ENCODE measurements at regions not wholly inside any gene's neighbourhood (a gene's known extent, or its start where the extent isn't known, plus 50 kb on each side); places are given as distances from the start of the nearest gene placed in this dataset.

DNA sequence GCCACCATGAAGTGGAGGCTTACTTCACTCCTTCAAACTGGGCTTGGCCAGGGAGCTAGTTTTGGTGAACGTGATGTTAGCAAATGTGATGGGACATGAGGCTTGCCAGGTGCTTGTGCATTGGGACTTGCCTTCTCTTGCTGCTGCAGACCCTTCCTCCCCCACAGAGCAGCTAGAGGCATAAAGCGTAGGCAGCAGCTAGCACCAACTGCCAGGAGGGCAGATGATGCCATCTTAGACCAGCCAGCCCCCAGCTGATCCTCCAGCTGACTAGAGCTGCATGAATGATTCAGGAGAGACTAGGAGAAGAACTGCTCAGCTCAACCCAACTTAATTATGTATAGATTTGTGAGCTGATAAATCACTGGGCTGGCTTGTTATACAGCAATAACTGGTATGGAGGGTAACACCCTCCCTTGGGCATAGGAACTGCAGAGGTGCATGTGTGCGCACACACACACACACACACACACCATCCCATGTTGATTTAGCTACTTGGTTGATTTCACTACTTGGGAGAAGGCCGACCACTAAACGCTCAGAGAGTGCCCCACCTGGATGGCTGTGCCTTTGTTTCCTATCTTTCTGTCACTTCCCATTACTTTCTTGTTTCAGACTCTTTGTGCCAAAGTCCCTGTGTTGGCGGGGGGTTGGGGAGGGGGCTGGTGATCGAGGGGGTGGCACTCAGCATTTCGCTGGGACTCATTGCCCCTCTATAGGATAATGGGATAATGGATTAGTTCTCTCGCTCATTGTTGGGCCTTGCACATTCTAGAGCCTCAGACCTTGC lies 202.8 kb downstream of the ADAMTS15 start:
- Histone ChIP-seq H3K4me1 (ENCODE audit: insufficient read depth, low read length) (no peaks in the 10 kb centered on the region), H4K20me1 (ENCODE audit: insufficient read depth, low read length) (no peaks in the 10 kb centered on the region), H3K9ac (ENCODE audit: low read depth, low read length) (no peak overlapping the region), H3K27me3 (ENCODE audit: insufficient read depth, low read length, poor library complexity) (no peaks in the 10 kb centered on the region), H3K4me3 (ENCODE audit: low read depth in 1 of 2, low read length in 2 of 2) (no peak overlapping the region), H3K4me2 (ENCODE audit: insufficient read depth, low read length) (no peak overlapping the region), H3K9me3 (ENCODE audit: insufficient read depth, low read length, severe bottlenecking) (no peaks in the 10 kb centered on the region), H2AFZ (ENCODE audit: low read depth, low read length) (no peak overlapping the region), H3K36me3 (ENCODE audit: insufficient read depth, low read length) (no peaks in the 10 kb centered on the region), H3K27ac (ENCODE audit: low read length) (no peak overlapping the region), H3K79me2 (ENCODE audit: insufficient read depth, low read length) (no peaks in the 10 kb centered on the region)
- DNase-seq (no peak), ATAC-seq (ENCODE audit: insufficient read depth, low read depth) (no peak)
- TF ChIP-seq, protein P1, sequence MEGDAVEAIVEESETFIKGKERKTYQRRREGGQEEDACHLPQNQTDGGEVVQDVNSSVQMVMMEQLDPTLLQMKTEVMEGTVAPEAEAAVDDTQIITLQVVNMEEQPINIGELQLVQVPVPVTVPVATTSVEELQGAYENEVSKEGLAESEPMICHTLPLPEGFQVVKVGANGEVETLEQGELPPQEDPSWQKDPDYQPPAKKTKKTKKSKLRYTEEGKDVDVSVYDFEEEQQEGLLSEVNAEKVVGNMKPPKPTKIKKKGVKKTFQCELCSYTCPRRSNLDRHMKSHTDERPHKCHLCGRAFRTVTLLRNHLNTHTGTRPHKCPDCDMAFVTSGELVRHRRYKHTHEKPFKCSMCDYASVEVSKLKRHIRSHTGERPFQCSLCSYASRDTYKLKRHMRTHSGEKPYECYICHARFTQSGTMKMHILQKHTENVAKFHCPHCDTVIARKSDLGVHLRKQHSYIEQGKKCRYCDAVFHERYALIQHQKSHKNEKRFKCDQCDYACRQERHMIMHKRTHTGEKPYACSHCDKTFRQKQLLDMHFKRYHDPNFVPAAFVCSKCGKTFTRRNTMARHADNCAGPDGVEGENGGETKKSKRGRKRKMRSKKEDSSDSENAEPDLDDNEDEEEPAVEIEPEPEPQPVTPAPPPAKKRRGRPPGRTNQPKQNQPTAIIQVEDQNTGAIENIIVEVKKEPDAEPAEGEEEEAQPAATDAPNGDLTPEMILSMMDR (IDR thresholded peaks at IDR 0.05; ENCODE audit: borderline replicate concordance, extremely low read depth, low read length, poor library complexity, severe bottlenecking), result no peak
- TF ChIP-seq EZH2 (IDR thresholded peaks at IDR 0.05; ENCODE audit: borderline replicate concordance, low read depth, low read length, severe bottlenecking), result no peak

DNA sequence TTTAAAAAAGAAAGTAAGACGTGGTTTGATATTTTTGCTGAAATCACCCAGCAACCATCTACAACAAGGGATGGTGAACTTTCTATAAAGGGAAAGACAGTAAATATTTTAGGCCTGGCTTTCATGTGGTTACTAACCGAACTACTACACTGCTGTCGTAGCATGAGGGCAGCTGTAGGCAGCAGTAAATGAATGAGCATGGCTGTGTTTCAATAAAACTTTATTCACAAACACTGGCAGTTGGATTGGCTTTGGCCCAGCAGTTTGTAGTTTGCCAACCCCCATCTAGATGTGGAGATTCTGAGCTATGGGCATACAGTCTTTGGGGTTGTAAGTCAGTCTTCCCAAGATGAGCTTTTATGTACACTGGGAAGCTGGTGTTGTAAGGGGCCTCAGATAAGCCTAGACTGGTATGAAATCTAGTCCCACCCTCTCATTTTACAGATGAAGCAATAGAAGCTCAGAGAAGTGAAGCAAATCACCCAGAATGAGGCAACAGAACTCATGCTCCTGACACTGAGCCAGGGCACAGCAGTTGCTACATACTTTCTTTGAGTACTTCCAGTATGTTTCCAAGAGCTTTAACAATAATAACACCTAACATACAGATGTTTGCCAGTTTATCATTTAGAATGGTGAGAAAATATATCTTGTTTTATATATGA lies 204.4 kb downstream of the ADAMTS15 start:
- H3K9ac ChIP-seq (ENCODE audit: low read depth, low read length), result no peak overlapping the region
- no peaks in the 10 kb centered on the region for H3K9me3 ChIP-seq (ENCODE audit: insufficient read depth, low read length, severe bottlenecking)
- no peak overlapping the region for H3K4me3 ChIP-seq (ENCODE audit: low read depth in 1 of 2, low read length in 2 of 2)
- H3K36me3 ChIP-seq (ENCODE audit: insufficient read depth, low read length), result no peaks in the 10 kb centered on the region
- H3K27ac ChIP-seq (ENCODE audit: low read length), result no peak overlapping the region
- ATAC-seq (ENCODE audit: insufficient read depth, low read depth) (no peak), DNase-seq (no peak)
- no peaks in the 10 kb centered on the region for H3K79me2 ChIP-seq (ENCODE audit: insufficient read depth, low read length)
- no peak overlapping the region for H3K4me2 ChIP-seq (ENCODE audit: insufficient read depth, low read length)
- H4K20me1 ChIP-seq (ENCODE audit: insufficient read depth, low read length), result no peaks in the 10 kb centered on the region
- TF ChIP-seq, protein P1 (IDR thresholded peaks at IDR 0.05; ENCODE audit: borderline replicate concordance, extremely low read depth, low read length, poor library complexity, severe bottlenecking), result no peak
- TF ChIP-seq EZH2 (IDR thresholded peaks at IDR 0.05; ENCODE audit: borderline replicate concordance, low read depth, low read length, severe bottlenecking), result no peak
- H3K27me3 ChIP-seq (ENCODE audit: insufficient read depth, low read length, poor library complexity), result no peaks in the 10 kb centered on the region
- no peak overlapping the region for H2AFZ ChIP-seq (ENCODE audit: low read depth, low read length)
- H3K4me1 ChIP-seq (ENCODE audit: insufficient read depth, low read length), result no peaks in the 10 kb centered on the region

DNA sequence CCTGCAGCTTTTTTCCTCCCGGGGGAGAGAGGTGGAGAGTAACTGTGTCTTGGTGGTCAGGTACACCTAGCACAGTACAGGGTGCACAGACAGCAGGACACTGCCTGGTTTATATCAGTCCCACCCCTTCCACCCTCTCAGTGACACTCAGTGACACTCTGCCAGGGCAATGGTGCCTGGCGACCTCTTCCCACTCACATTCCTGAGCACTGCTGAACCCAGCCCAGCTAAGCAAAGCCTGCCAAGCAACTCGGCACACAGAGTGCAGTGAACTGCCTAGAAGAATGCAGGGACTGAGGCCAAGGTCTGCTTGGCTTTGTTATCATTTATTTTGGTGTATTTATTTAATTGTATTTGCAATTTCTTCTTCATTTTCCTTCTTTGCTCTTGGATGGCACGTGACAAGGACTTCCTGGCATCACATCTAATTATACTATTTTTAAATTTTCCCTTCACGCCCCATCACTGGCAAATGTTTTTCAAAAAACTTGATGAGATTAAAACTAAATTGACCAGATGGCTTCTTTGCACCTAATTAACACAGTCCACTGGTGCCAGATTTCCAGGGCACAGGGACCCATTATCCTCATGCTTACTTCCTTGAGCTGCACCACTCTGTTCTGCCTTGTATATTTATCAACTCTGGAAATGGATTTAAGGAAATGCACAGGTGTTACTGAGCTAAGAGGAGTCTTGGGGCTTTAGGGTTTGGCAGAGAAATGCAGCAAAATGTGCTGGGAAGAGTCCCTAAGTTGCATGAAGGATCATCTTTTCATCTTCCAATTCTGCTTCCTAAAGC lies 205.6 kb downstream of the ADAMTS15 start:
- TF ChIP-seq, protein P1 (IDR thresholded peaks at IDR 0.05; ENCODE audit: borderline replicate concordance, extremely low read depth, low read length, poor library complexity, severe bottlenecking), result no peak
- TF ChIP-seq EZH2 (IDR thresholded peaks at IDR 0.05; ENCODE audit: borderline replicate concordance, low read depth, low read length, severe bottlenecking), result no peak
- Histone ChIP-seq H3K27ac (ENCODE audit: low read length) (no peak overlapping the region), H3K9ac (ENCODE audit: low read depth, low read length) (no peak overlapping the region), H3K9me3 (ENCODE audit: insufficient read depth, low read length, severe bottlenecking) (no peaks in the 10 kb centered on the region), H2AFZ (ENCODE audit: low read depth, low read length) (no peak overlapping the region), H3K36me3 (ENCODE audit: insufficient read depth, low read length) (no peaks in the 10 kb centered on the region), H3K4me3 (ENCODE audit: low read depth in 1 of 2, low read length in 2 of 2) (no peak overlapping the region), H3K27me3 (ENCODE audit: insufficient read depth, low read length, poor library complexity) (no peaks in the 10 kb centered on the region), H3K79me2 (ENCODE audit: insufficient read depth, low read length) (no peaks in the 10 kb centered on the region), H3K4me1 (ENCODE audit: insufficient read depth, low read length) (no peaks in the 10 kb centered on the region), H4K20me1 (ENCODE audit: insufficient read depth, low read length) (no peaks in the 10 kb centered on the region), H3K4me2 (ENCODE audit: insufficient read depth, low read length) (no peak overlapping the region)
- no peak for DNase-seq
- ATAC-seq (ENCODE audit: insufficient read depth, low read depth), result no peak
